Upper lobe of right lung (tissue), 1 donor: ENCODE measurements at regions not wholly inside any gene's neighbourhood (a gene's known extent, or its start where the extent isn't known, plus 50 kb on each side); places are given as distances from the start of the nearest gene placed in this dataset.

Experiments used
- ATAC-seq: fragments of 200-7000 bp; cut with Tn5 transposase; one replicate; pipeline ENCODE4 v1.9.1; 2020; ENCODE audit warnings: mild to moderate bottlenecking, moderate library complexity
- DNase-seq: peaks from one replicate; pipeline ENCODE4 v3.0.0-alpha.2; 2020
- H3K27ac ChIP-seq: fragments of 200-600 bp; one replicate; pipeline ENCODE4 v1.8.0; 2022
- H3K27me3 ChIP-seq: fragments of 200-600 bp; one replicate; pipeline ENCODE4 v1.8.0; 2022; ENCODE audit warnings: mild to moderate bottlenecking
- H3K36me3 ChIP-seq: fragments of 200-600 bp; one replicate; pipeline ENCODE4 v1.8.0; 2022
- H3K4me1 ChIP-seq: fragments of 200-600 bp; one replicate; pipeline ENCODE4 v1.8.0; 2022
- H3K4me3 ChIP-seq: fragments of 200-600 bp; one replicate; pipeline ENCODE4 v1.8.0; 2022; ENCODE audit warnings: mild to moderate bottlenecking
- H3K9me3 ChIP-seq: fragments of 200-600 bp; one replicate; pipeline ENCODE4 v1.8.0; 2022
- CTCF ChIP-seq: fragments of 200-600 bp; IDR thresholded peaks from one replicate; pipeline ENCODE4 v1.8.0; 2022; ENCODE audit warnings: antibody characterized with exemption
- intact Hi-C: fragments of 100-400 bp; cut with DNase I; formaldehyde crosslinking; loops from one replicate; pipeline ENCODE4 v1.11.0; 2022
- donor health status: DM: no; HTN: yes; CAD: no; lungs with severe emphysema.

- no peak for TF ChIP-seq CTCF
- Histone ChIP-seq H3K27me3 (no peaks in the 10 kb centered on the region), H3K27ac (no peak overlapping the region), H3K9me3 (no peaks in the 10 kb centered on the region), H3K4me3 (no peak overlapping the region), H3K36me3 (no peaks in the 10 kb centered on the region), H3K4me1 (no peaks in the 10 kb centered on the region)
- ATAC-seq (no peak), DNase-seq (no peak)
- intact Hi-C loops = no loop called here
Measured at GRCh38 chr2:200013906-200014305, 58.5 kb downstream of the MAIP1 start.

GRCh38 chr2:200021449-200022114, 66.2 kb downstream of the MAIP1 start:
- Histone ChIP-seq H3K36me3 (no peaks in the 10 kb centered on the region), H3K27ac (no peak overlapping the region), H3K4me3 (no peak overlapping the region), H3K9me3 (no peaks in the 10 kb centered on the region), H3K4me1 (no peaks in the 10 kb centered on the region), H3K27me3 (no peaks in the 10 kb centered on the region)
- intact Hi-C loops = no loop called here
- ATAC-seq (no peak), DNase-seq (no peak)
- TF ChIP-seq CTCF = no peak

GRCh38 chr2:200022511-200022910, 67.1 kb downstream of the MAIP1 start:
- Histone ChIP-seq H3K36me3 (no peaks in the 10 kb centered on the region), H3K9me3 (no peaks in the 10 kb centered on the region), H3K4me1 (no peaks in the 10 kb centered on the region), H3K27me3 (no peaks in the 10 kb centered on the region), H3K27ac (no peak overlapping the region), H3K4me3 (no peak overlapping the region)
- intact Hi-C loops = no loop called here
- no peak for ATAC-seq
- TF ChIP-seq CTCF = no peak
- DNase-seq = no peak

- Histone ChIP-seq H3K27me3 (no peaks in the 10 kb centered on the region), H3K4me1 (no peaks in the 10 kb centered on the region), H3K27ac (no peak overlapping the region), H3K36me3 (no peaks in the 10 kb centered on the region), H3K9me3 (no peaks in the 10 kb centered on the region), H3K4me3 (no peak overlapping the region)
- DNase-seq (no peak), ATAC-seq (no peak)
- TF ChIP-seq CTCF = no peak
- intact Hi-C loops = no loop called here
Measured at GRCh38 chr2:200023570-200023969, 68.2 kb downstream of the MAIP1 start.

- intact Hi-C loops = no loop called here
- H3K4me3 ChIP-seq = no peak overlapping the region
- no peak for DNase-seq
- no peak for TF ChIP-seq CTCF
- H3K27ac ChIP-seq = no peak overlapping the region
- H3K4me1 ChIP-seq = no peaks in the 10 kb centered on the region
- ATAC-seq = no peak
- no peaks in the 10 kb centered on the region for H3K36me3 ChIP-seq
- no peaks in the 10 kb centered on the region for H3K9me3 ChIP-seq
- no peaks in the 10 kb centered on the region for H3K27me3 ChIP-seq
Measured at GRCh38 chr2:200025717-200026116, 70.3 kb downstream of the MAIP1 start.
